OCI-LY3 (cell line): ENCODE measurements at regions not wholly inside any gene's neighbourhood (a gene's known extent, or its start where the extent isn't known, plus 50 kb on each side); places are given as distances from the start of the nearest gene placed in this dataset.

Experiments
- CTCF ChIP-seq: fragments of 200-600, 300-600 bp; sonication (generic); IDR thresholded peaks from 2 replicates; pipeline ENCODE4 v1.5.1; 2014; ENCODE audit warnings: antibody characterized with exemption, low read length, low read depth
- EZH2phosphoT487 ChIP-seq: fragments of 200-600 bp; shearing (Covaris generic); IDR thresholded peaks from 2 replicates; pipeline ENCODE4 v1.6.1; 2018; ENCODE audit warnings: antibody characterized with exemption, mixed run types, low read depth

- TF ChIP-seq CTCF, result no peak
- no peak for TF ChIP-seq EZH2phosphoT487
Observed at GRCh38 chr16:59597269-59597668, 863.2 kb upstream of the GOT2 start.
